Tibial nerve (tissue), 3 donors: ENCODE measurements at regions not wholly inside any gene's neighbourhood (a gene's known extent, or its start where the extent isn't known, plus 50 kb on each side); places are given as distances from the start of the nearest gene placed in this dataset.
"Not testable (repeated sequence)": the region's sequence is repeated elsewhere in the genome, so short reads cannot be mapped to it uniquely, and the experiment has no call there.

ENCODE experiments used
- POLR2A ChIP-seq, 2 donors: fragments of 450-650 bp; IDR thresholded peaks; one replicate each; pipeline ENCODE4 v1.6.1; 2017; ENCODE audit warnings: antibody characterized with exemption in 2 of 2, mild to moderate bottlenecking in 2 of 2, moderate library complexity in 2 of 2
- TF ChIP-seq, protein P1 (sequence below), 5 experiments: fragments of 200-600 bp in 3 of 5; fragments of 450-650 bp in 2 of 5; sonication (generic) in 3 of 5; IDR thresholded peaks; one replicate each; pipeline ENCODE4 v1.5.1; 2016 to 2019; ENCODE audit warnings: antibody characterized with exemption in 5 of 5, mild to moderate bottlenecking in 3 of 5, moderate library complexity in 2 of 5

GRCh38 chr2:103403388-103403787 lies 641.6 kb downstream of the TMEM182 start:
- TF ChIP-seq, protein P1, sequence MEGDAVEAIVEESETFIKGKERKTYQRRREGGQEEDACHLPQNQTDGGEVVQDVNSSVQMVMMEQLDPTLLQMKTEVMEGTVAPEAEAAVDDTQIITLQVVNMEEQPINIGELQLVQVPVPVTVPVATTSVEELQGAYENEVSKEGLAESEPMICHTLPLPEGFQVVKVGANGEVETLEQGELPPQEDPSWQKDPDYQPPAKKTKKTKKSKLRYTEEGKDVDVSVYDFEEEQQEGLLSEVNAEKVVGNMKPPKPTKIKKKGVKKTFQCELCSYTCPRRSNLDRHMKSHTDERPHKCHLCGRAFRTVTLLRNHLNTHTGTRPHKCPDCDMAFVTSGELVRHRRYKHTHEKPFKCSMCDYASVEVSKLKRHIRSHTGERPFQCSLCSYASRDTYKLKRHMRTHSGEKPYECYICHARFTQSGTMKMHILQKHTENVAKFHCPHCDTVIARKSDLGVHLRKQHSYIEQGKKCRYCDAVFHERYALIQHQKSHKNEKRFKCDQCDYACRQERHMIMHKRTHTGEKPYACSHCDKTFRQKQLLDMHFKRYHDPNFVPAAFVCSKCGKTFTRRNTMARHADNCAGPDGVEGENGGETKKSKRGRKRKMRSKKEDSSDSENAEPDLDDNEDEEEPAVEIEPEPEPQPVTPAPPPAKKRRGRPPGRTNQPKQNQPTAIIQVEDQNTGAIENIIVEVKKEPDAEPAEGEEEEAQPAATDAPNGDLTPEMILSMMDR (IDR thresholded peaks at IDR 0.05), result not testable (repeated sequence)
- not testable (repeated sequence) for TF ChIP-seq POLR2A (IDR thresholded peaks at IDR 0.05)
